AG20443 (cell line): ENCODE measurements at regions not wholly inside any gene's neighbourhood (a gene's known extent, or its start where the extent isn't known, plus 50 kb on each side); places are given as distances from the start of the nearest gene placed in this dataset.
A peak's percentile ranks its signal among the peaks of the same experiment; 100 is the strongest.
"Not testable (repeated sequence)": the region's sequence is repeated elsewhere in the genome, so short reads cannot be mapped to it uniquely, and the experiment has no call there.

Experiments used
- DNase-seq: peaks from one replicate; pipeline ENCODE4 v3.0.0; 2012; ENCODE audit warnings: low spot score, mixed read lengths

GRCh38 chr12:75805320-75805719 is 226.3 kb downstream of the PHLDA1 start:
- no peak for DNase-seq

DNA sequence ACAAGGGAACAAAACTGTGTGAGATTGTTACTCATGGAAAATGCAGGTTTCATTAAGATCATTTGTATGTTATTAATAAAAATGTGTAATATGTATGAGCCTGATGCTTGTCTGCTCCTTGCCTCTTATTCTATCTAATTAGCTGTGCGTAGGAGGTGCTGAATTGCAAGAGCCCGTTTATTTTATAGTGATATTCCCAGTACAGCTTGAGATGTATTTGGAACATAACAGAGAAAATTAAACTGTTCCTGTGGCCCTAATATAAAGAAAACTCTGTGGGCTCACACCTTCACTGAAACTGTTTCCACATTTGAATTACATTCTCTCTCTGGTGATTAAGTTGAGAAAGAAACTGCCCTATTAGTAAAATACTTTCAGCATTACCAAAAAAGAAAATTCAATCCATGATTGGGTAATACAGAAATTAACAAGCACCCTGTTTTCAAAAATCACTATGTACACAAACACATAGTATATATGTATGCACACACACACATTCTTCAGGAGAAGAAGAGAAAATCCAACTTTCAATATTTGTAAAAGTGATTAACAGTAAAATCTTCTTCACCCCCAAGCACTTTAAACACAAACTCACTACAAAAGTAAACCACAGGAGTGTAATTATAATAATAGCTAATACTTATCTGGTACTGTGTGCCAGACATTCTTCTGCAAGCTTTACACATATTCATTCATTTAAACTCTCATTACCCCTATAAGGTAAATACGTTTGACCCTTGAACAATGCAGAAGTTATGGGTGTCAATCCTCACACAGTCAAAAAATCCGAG is 233.2 kb downstream of the PHLDA1 start:
- no peak for DNase-seq

- DNase-seq = no peak
These were observed 236.5 kb downstream of the PHLDA1 start for GRCh38 chr12:75795125-75795524.

GRCh38 chr12:75792687-75793086 is 238.9 kb downstream of the PHLDA1 start:
- DNase-seq = no peak

DNA sequence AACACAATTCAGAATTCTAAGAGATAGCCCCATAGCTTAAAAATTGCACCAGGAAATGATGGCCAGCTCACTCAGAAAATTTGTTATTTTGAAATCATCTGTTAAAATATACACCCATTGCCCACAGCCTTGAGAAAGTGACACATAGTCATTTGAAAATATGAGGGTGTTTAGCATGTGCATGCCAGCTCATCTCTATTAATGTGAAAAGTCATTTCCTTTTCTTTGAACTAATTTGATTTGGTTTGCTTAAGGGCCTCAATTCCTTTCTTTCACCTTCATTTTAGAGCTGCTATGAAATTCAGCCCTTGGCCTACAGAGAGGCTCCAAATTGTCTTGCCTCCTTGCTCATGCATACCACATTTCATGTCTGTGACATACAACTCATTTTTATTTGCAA is 241.4 kb downstream of the PHLDA1 start:
- no peak for DNase-seq

GRCh38 chr12:75787146-75787545 is 244.4 kb downstream of the PHLDA1 start:
- not testable (repeated sequence) for DNase-seq

GRCh38 chr12:75786070-75786469 is 245.5 kb downstream of the PHLDA1 start:
- DNase-seq = no peak

- no peak for DNase-seq
These were observed 247.0 kb downstream of the PHLDA1 start for GRCh38 chr12:75784591-75784990.

DNA sequence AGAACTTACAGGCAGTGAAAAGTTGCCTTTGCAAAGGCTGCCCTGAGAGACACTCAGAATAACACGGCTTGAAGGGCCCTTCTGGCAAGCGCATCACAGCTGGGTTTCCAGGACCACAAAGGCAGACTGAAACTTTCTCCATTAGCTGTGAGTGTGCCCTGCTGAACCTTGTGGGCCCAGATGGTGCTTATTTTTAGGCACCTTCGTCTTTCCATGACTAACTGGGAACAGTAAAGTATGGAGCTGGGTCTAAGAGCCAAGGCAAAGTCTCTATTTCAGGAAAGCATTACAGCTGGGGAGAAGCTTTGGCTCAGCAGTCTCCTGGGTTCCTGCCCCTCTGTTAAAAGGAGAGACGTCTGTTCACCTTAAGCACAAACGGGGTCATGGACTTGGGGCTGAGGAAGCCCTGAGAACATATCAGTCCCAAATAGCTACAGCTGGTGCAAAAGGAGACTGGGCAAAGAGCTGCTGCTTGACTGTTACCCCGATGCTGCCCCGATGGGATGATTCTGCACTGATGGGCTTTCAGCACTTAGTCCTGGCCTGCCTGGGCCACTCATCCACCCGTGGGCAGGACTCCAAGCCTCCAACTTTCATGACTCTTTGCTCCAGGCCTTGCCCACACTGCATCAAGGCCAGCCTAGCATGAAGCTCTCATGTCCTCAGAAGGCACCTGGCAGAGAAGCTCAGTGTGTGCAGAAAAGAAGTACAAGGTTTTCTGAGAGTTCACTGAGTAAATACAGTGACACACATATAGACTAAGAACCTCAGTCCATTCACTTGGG is 248.3 kb downstream of the PHLDA1 start:
- peak; percentile 36 for DNase-seq

- no peak for DNase-seq
These were observed 249.5 kb downstream of the PHLDA1 start for GRCh38 chr12:75782069-75782581.

DNA sequence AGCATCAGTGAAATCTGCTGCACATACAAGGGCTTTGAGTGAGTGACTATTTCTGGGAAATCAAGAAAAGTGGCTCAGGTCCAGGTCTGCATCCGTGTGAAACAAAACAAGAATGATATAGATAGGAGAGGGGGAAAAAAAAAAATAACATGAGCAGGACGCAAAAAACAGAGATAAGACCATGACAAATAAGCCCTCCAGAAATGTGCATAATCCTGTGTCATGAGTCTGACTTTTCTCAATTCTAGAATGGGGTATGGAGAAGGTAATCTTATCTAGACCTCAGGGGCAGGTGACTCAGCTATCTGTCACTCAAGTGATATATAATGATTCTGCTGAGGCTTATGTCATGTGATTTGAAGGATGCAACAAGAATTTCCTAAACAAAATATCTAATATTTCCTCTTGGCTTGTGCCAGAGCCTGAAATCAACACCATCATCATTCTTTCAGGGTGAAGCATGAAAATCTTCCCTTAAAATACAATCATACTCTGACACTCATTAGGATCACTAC is 250.0 kb downstream of the PHLDA1 start:
- DNase-seq = no peak

DNA sequence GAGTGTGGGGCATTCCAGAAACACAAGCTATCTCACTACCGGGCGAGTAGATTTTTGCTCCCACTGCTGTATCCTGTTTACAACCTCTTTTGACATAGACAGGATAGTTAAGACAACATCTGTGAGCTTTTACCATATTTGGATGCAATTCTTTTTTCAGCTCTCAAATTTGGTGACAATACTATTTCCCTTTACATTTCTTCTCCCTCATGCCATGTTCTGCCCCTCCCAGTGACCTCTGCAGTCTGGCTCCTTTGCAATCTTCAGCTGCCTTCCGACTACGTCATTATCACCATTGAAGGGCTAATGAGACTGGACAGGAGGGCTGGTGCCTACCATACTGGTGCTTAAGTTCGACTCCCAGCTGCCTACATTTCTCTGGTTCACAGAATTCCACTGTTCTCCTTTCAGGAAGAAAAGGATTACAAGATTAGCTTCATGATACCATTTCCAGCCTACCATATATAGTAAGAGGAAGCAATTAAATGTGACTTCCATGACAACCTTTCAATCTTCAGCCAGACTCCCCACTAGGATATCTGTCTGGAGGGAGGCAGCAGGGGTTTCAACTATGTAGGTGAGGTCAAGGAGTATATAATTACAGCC is 251.6 kb downstream of the PHLDA1 start:
- no peak for DNase-seq

DNA sequence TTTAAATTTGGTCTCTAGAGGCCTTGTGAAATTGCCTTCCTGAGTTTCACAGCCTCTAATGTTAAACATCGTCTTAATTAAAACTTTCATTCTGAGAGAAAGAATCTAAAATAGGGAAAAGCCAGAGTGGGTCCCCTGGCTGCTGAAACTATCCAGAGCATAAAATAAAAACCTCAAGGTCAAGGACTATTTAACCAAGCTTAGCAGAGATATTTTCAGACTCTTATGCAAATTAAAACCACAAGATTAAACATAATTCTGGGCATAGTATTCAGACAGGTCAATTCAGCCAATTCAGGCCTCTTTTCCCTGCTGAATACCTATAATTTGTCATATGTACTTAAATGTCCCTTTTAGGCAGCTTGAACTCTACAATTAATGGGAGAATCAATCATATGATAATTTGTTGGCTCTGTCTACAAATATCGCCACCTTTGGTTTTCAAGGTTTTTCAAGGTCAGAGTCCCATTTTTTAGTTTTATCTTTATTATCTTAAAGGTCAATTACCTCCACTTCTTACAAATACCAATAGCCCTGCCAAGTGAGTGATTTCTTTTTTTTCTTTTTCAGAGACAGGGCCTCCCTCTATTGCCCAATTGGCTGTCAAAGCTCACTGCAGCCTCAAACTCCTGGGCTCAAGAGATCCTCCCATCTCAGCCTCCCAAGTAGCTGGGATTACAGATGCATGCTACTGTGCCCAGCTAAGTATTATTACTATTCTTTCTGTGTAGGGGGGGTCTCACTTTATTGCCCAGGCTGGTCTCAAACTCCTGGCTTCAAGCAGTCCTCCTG is 257.1 kb downstream of the PHLDA1 start:
- DNase-seq = no peak

GRCh38 chr12:75773377-75773776 is 258.2 kb downstream of the PHLDA1 start:
- DNase-seq = no peak

- no peak for DNase-seq
These were observed 259.6 kb upstream of the KRR1 start for GRCh38 chr12:75771023-75771422.

DNA sequence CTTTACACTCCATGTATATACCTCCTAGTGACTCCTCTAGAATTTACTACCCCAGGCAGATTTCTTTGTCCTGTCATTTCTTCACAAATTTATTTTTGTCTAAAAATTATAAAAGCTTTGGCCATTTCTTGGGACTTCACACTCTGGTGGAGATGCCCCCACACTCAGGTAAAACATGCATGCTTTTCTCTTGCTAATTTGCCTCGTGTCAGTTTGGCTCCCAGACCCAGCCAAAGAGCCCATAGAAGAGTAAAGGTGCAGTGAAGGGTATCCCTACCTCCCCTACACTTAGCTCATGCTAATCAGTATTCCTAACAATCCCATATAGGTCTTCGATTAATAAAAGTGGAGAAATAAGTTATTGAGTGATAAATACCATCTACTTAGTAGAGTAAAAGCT is 256.5 kb upstream of the KRR1 start:
- no peak for DNase-seq

DNA sequence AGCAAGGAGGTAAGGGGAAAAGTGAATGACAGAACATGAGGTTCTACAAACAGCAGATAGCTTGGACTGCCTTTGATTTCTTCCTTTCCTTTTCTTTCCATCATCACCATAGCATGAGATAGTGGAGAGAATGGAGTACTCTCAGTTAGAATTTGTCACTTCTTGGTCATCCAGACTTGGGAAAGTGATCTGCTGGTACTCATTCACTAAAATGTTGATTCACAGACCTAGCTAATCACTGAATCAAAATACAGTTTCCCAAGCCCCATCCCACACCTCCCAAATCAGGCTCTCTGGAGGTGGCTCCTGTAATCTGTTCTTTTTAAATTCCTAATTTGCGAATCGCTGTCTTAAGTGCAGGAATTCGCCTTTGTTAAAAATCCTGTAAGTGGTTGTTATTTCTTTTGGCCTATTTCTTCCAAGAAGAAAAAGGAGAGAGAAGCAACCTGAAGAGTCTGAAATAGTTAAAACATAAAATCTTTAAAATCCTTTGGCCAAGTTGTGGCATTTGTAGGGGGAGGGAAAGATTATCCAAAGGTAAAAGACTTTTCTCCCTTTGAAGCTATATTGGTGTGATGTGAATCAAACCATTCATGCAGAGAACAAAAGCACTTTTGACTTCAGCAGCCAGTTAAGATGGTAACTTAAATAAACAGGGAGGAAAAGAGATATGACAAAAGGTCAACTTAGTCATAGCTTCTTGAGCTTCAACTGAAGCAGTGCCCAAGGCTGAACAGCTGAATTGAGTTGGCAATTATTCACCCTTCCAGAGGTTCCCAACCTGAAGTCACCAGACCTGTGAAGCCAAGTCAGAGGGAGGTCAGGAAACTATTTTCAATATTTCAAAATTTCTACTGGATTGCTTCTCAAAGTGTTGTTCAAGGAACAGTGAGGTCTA is 255.1 kb upstream of the KRR1 start:
- peak; percentile 13 for DNase-seq

DNA sequence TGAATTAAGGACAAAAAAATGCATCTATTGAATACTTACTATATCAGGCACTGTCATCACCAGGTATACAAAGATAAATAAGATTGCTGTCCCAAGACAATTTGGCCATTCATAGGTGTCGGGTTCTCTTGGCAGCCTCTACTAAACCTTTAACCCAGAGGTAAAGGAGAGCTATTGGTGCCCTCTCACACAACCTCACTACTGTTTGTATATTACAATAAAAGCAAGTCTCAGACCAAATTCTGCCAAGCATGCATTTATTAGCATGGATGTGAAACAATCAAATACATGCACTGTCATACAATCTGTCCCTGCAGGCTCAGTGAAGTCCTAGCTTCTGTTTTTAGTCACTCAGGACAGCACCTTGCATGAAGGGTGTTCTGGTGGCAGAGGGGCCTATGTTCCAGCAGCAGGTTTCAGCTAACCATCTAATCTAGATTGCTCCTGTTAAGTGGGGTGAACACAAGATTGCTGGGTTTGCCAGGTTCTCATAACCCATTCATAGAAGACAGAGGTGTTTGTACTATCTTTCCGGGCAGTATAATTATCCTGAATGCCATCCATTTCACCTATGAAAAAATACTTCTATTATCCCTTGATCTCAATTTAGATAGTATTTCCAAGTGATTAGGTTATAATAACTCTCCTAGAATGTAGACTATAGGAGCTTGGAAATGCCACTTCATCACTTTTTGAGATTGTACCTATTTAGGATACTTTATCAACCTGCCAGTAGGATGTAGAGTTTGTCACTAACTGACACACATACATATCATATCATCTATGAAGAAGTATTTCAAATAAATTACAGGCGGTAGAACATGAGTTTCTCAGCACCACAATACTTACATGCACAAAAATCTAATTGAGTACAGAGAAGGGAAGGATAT is 254.0 kb upstream of the KRR1 start:
- DNase-seq = no peak

GRCh38 chr12:75764091-75764841 is 252.9 kb upstream of the KRR1 start:
- no peak for DNase-seq
